GM18505 (cell line): ENCODE measurements at regions not wholly inside any gene's neighbourhood (a gene's known extent, or its start where the extent isn't known, plus 50 kb on each side); places are given as distances from the start of the nearest gene placed in this dataset.

Experiments
- ATAC-seq: cut with Tn5 transposase; IDR thresholded peaks from one replicate; pipeline ENCODE4 v1.9.1; 2021; ENCODE audit not compliant: unreplicated experiment
- POLR2A ChIP-seq: IDR thresholded peaks from 4 replicates; pipeline ENCODE4 v1.6.1; 2011; ENCODE audit warnings: borderline replicate concordance; ENCODE audit not compliant: insufficient read depth, insufficient read length; ENCODE audit errors: extremely low read depth

DNA sequence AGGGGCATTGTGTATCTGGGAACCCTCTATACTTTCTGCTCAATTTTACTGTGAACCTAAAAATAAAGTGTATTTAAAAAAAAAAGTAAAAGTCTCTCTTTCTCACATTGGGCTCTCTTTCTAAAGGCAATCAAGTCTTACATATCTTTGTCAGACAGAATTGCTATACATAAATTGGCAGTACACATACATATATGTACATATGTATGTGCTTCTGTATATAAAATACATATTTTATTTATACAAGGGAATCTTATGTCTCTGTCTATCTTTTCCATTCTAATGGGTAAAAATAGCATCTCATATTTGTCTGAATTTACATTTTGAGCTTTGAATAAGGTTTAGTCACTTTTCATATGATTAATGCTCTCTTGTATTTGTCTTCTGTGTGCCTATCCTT is 348.8 kb downstream of the SPATA31D1 start:
- ATAC-seq, result no peak
- no peak for TF ChIP-seq POLR2A

GRCh38 chr9:82342046-82342445 is 353.5 kb downstream of the SPATA31D1 start:
- ATAC-seq, result no peak
- TF ChIP-seq POLR2A, result no peak

DNA sequence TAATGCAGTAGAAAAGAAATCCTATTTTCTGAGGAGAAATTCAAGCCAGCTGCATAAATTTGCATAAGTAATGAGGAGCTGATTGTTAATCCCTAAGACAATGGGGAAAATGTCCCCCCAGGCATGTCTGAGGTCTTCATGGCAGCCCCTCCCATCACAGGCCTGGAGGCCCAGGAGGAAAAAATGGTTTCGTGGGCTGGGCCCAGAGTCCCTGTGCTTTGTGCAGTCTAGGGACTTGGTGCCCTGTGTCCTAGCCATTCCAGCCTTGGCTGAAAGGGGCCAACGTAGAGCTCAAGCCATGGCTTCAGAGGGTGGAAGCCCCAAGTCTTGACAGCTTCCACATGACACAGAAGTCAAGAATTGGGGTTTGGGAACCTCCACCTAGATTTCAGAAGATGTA is 357.5 kb downstream of the SPATA31D1 start:
- TF ChIP-seq POLR2A, result no peak
- no peak for ATAC-seq

DNA sequence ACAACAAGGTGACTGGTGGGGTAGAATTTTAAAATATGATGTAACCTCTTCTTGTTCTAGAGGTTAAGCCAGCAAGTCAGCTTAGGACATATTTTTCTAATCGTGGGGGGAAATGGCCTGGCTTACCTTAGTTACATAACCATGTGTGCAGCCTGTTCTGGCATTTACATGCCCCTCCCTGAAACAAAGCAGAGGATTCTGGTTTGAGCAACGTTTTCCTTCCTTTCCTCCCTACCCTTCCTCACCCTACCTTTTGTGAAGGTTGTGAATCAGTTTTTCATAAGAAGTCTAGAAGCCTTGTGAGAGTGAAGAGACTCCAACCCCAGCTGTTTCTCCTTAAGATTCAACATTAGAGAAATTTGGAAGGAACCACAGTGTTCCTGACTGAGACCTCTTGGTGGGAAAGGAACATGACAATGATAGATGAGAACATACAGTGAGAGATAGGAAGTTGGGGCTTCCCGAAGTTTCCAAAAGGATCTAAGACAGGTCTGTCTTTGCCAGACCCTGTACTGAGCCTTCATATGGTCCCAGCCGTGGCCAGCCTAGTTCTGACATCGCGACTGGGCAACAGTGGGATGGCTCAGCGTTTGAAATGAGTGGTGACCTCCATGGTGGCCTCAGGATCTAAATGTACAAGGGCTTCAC is 365.2 kb downstream of the SPATA31D1 start:
- TF ChIP-seq POLR2A, result no peak
- ATAC-seq, result no peak

DNA sequence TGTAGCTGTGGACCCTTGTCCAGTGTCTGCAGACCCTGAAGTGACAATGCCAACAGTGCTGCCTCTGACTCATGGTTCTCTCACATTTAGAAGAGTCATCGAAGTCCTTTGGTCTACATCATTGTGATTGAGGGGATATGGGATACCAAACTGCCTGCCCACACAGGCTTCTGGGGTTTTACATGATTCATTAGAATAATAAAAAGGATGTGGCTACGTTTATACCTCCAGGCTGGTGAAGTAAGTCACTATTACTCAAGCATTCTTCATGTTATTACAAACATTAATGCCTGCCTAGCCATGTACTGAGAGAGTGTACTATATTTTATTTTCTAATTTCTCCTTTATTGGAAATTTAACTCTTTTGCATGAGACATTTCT is 365.7 kb downstream of the SPATA31D1 start:
- ATAC-seq, result no peak
- no peak for TF ChIP-seq POLR2A

DNA sequence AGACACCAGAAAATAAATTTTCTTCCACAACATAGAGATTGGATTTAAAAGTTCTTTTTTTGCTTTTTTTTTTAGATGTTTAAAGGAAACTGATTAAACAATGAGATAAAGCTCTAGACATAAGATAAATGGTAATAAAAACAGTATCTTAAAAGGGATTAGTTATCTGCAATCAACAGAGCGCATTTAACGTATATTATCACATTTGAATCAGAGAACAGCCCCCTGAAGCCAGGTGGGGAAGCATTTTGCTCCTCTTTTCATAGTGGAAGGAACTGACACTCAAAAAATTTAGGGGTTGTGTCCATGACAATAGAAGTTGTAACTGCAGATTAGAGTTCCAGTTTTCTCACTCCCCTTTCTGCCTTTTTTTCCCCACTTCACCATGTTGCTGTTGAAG is 367.6 kb downstream of the SPATA31D1 start:
- ATAC-seq, result no peak
- no peak for TF ChIP-seq POLR2A

DNA sequence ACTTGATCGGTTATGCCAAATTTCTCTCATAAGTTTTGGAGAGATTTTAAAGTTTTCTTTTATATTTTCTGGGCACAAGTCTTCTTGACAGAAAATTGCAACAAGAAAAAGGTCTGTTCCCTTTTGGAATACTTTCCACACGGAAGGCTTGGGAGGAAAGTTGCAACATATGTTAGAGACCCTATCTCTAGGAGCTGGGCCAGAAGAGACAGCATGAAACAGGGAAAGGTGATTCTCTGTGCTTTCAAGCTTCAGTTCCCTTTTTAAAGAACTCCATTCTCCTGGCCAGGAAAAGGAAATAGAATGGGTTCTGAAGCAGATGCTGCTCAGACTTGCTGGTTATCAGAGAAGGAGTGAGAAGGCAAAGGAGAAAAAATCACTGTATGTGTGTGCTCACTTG is 368.3 kb downstream of the SPATA31D1 start:
- TF ChIP-seq POLR2A, result no peak
- no peak for ATAC-seq

DNA sequence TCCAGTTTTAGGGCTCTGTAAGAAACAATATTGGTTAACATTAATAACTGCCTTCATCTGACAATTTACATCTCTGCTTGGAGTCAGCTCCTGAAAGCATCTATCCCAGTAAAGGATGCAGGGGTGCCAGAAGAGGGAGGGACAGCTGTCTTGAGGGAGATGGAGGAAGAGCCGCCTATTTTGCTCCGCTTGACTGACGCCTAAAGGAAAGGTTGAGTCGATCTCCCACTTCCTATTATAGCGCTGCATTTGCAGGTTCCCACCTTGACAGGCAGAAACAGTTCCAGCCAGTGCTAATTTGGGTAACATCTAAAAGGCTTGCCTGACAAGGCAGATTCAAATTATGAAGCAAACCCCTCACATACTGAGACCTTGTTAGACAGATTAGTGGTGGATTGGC is 374.6 kb downstream of the SPATA31D1 start:
- ATAC-seq, result no peak
- no peak for TF ChIP-seq POLR2A

DNA sequence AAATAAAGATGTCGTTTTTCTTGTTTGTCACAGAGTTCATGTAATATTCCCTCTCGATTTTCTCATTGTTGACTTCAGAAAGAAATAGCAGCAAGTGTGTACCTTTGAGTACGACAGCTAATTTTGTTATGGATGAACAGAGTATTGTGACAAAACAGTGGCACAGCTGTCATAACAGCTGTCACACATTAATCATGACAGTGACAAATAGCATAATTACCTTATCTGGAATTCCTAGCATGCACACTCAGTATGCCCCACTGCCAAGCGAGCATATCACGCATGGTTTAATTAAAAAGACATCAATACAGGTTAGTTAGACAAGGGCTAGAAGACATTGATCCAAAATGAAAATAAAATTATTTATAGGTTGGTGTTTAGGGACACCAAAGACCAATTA is 375.1 kb downstream of the SPATA31D1 start:
- TF ChIP-seq POLR2A, result no peak

GRCh38 chr9:82367016-82367415 is 378.4 kb downstream of the SPATA31D1 start:
- ATAC-seq, result no peak
- no peak for TF ChIP-seq POLR2A

More for the DNA sequence above, 375.1 kb downstream of the SPATA31D1 start:
- ATAC-seq, result no peak

DNA sequence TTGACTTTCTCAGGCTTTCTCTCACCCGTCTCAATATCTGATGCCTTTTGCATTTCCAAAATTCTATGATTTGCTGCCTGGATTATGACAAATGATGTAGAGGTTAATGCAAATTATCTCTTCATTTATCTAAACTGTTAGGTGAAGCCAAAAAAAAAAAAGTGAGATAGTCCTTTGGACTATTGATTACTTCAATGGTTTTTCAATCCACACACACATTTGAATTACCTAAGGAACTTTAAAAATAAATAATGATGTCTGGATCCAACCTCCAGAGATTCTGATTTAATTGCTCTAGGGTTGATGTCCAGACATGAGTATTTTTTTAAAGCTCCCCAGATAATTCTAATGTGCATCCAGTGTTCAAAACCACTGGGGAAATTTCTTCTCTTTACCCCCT is 379.4 kb downstream of the SPATA31D1 start:
- no peak for TF ChIP-seq POLR2A
- no peak for ATAC-seq

- no peak for ATAC-seq
- no peak for TF ChIP-seq POLR2A
These were observed 380.8 kb downstream of the SPATA31D1 start for GRCh38 chr9:82369251-82369945.

GRCh38 chr9:82375041-82375440 is 386.5 kb downstream of the SPATA31D1 start:
- no peak for ATAC-seq
- TF ChIP-seq POLR2A, result no peak

DNA sequence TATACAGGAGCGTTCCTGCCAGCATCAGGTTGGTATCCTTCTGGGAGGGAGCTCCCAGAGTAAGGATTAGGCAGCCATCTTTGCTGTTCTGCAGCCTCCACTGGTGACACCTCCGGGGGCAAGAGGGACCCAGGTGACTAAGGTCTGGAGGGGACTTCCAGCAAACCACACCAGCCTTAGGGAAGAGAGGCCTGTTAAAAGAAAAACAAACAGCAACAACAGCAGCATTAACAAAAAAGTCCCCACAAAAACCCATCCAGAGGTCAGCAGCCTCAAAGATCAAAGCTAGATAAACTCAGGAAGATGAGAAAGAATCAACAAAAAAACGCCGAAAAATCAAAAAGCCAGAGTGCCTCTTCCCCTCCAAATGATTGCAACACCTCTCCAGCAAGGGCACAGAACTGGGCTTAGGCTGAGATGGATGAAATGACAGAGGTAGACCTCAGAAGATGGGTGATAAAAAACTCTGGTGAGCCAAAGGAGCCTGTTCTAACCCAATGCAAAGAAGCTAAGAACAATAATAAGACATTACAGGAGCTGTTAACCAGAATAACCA is 388.2 kb downstream of the SPATA31D1 start:
- no peak for TF ChIP-seq POLR2A
- ATAC-seq, result no peak

DNA sequence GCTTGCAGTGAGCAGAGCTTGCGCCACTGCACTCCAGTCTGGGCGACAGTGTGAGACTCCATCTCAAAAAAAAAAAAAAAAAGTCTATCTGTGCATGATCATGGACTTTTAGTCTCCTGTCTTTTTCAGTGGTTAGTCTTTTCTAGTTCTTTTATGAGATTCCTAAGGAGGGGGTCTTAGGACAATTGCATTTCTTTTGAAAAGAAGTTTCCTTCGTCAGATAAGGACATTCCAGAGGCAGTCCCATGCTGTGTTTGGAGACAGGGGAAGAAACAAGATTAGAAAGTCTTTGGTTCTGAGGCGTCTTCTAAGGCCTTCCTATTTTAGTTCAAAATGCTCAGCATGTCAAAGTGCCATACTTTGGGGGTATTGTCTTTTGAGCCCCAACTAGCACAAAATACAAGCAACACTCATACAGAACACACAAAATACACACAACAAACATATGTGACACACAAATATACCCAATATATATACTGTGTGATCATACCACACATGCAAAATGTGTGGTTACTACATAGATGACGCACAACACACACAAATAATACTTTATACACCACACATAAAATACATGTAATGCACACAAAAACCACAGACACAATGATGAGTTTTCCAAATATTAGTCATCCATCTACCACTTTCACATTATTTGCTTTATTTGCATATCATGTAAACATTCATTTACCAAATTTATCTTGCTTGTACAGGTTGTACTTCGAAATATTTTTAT is 394.5 kb downstream of the SPATA31D1 start:
- no peak for ATAC-seq
- TF ChIP-seq POLR2A, result no peak

DNA sequence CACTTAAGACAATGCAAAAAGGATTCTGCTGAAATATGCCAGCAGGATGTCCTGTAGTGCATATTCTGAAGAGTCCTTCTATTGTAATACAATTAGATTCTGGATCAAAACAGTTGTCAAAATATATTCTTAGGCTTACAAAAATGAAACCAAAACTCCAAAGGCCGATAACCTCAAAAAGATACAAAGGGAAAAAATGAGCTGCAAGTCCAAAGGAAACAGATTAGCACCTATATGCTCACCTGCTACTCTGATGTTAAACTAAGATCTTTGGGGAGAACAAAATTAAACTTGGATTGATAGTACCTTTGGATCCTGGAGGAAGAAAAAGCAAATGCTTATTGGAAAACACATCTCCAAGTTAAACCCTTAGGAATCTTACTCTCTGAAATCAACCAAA is 397.1 kb downstream of the SPATA31D1 start:
- no peak for TF ChIP-seq POLR2A
- no peak for ATAC-seq
